ENCODE measurements at regions not wholly inside any gene's neighbourhood (a gene's known extent, or its start where the extent isn't known, plus 50 kb on each side); places are given as distances from the start of the nearest gene placed in this dataset.

- intact Hi-C loops (cut with micrococcal nuclease), result no loop called here
- no TSS peak for BruUV-seq (replicated peaks)
- no peak overlapping the region for H3K27ac ChIP-seq (ENCODE audit: insufficient read depth, low read depth, low read length)
- DNase-seq (ENCODE audit: low read depth, low spot score) (peak; percentile 60), FAIRE-seq (peak; percentile 49)
- no peak for TF ChIP-seq POLR2AphosphoS5 (IDR thresholded peaks at IDR 0.05; ENCODE audit: insufficient read depth, low read depth, low read length)
- no peak for TF ChIP-seq EZH2 (IDR thresholded peaks at IDR 0.05; ENCODE audit: borderline replicate concordance, low read depth, low read length, severe bottlenecking)
- TF ChIP-seq JUN (IDR thresholded peaks at IDR 0.05; ENCODE audit: borderline replicate concordance, insufficient read depth, insufficient read length, low read depth), result no peak
- TF ChIP-seq GATA2 (IDR thresholded peaks at IDR 0.05; ENCODE audit: insufficient read depth, insufficient read length, low read depth, low read length), result peak; percentile 62
- no peaks in the 10 kb centered on the region for H3K79me2 ChIP-seq (ENCODE audit: control insufficient read depth, insufficient read depth, low read length)
- POLR2A ChIA-PET, result no interaction called here
- H3K9me3 ChIP-seq (replicated peaks; ENCODE audit: control insufficient read depth, insufficient read depth, low read length), result no peaks in the 10 kb centered on the region
- H4K20me1 ChIP-seq (replicated peaks; ENCODE audit: control insufficient read depth, extremely low read depth, insufficient read depth, low read length), result no peaks in the 10 kb centered on the region
- H3K4me3 ChIP-seq (replicated peaks in 1 of 3; ENCODE audit: insufficient read depth in 1 of 3, low read depth in 1 of 3, low read length in 3 of 3), result no peak overlapping the region
- no peaks in the 10 kb centered on the region for H3K36me3 ChIP-seq (ENCODE audit: control insufficient read depth in 2 of 2, extremely low read depth in 1 of 2, insufficient read depth in 2 of 2, low read length in 2 of 2)
- H3K9me1 ChIP-seq (replicated peaks; ENCODE audit: control insufficient read depth, extremely low read depth, insufficient read depth, low read length), result no peaks in the 10 kb centered on the region
- H2AFZ ChIP-seq (ENCODE audit: low read depth, low read length), result no peak overlapping the region
- H3K27me3 ChIP-seq (ENCODE audit: control insufficient read depth in 2 of 2, insufficient read depth in 2 of 2, low read length in 2 of 2), result peaks cover 0 to 3% of the 10 kb centered on the region in 2 experiments
- no peak overlapping the region for H3K9ac ChIP-seq (replicated peaks; ENCODE audit: extremely low read depth, insufficient read depth, low read length)
- H3K4me2 ChIP-seq (ENCODE audit: insufficient read depth, low read length), result no peak overlapping the region
- H3K4me1 ChIP-seq (ENCODE audit: control insufficient read depth, extremely low read depth, insufficient read depth, low read length), result no peaks in the 10 kb centered on the region
- CTCF ChIA-PET, result interaction anchor here (0.9 to 3.5 kb wide), 5 partner anchors 12 to 277 kb away, joined by 4 to 12 read pairs (median 7); no protein-coding TSS in a partner anchor
- dilution Hi-C loops (cut with MboI; ENCODE audit: extremely low pct_ligation_motif_present, low sequenced_read_pairs), result no loop called here
Observed at GRCh38 chr9:124110307-124110915, 98.8 kb downstream of the LHX2 start.

- ChIA-PET POLR2A (no interaction called here), CTCF (no interaction called here)
- H3K4me1 ChIP-seq (ENCODE audit: control insufficient read depth, extremely low read depth, insufficient read depth, low read length), result no peaks in the 10 kb centered on the region
- H3K4me3 ChIP-seq (replicated peaks in 1 of 3; ENCODE audit: insufficient read depth in 1 of 3, low read depth in 1 of 3, low read length in 3 of 3), result no peak overlapping the region
- FAIRE-seq (no peak), DNase-seq (ENCODE audit: low read depth, low spot score) (no peak)
- H3K9me3 ChIP-seq (replicated peaks; ENCODE audit: control insufficient read depth, insufficient read depth, low read length), result no peaks in the 10 kb centered on the region
- TF ChIP-seq POLR2A (IDR thresholded peaks at IDR 0.05; ENCODE audit: low read depth, low read length) (no peak), MYC (IDR thresholded peaks at IDR 0.05; ENCODE audit: low read depth, low read length) (no peak), GATA2 (IDR thresholded peaks at IDR 0.05; ENCODE audit: insufficient read depth, insufficient read length, low read depth, low read length) (no peak), MAX (IDR thresholded peaks at IDR 0.05; ENCODE audit: insufficient read depth, insufficient read length) (no peak), FOS (IDR thresholded peaks at IDR 0.05; ENCODE audit: borderline replicate concordance, insufficient read depth, low read length) (no peak), POLR2AphosphoS5 (IDR thresholded peaks at IDR 0.05; ENCODE audit: insufficient read depth, low read depth, low read length) (no peak), EZH2 (IDR thresholded peaks at IDR 0.05; ENCODE audit: borderline replicate concordance, low read depth, low read length, severe bottlenecking) (no peak), CTCF (IDR thresholded peaks at IDR 0.05; ENCODE audit: extremely low read depth in 1 of 2, insufficient read depth in 1 of 2, low read depth in 1 of 2, low read length in 2 of 2) (no peak), JUN (IDR thresholded peaks at IDR 0.05; ENCODE audit: borderline replicate concordance, insufficient read depth, insufficient read length, low read depth) (no peak)
- dilution Hi-C loops (cut with MboI; ENCODE audit: extremely low pct_ligation_motif_present, low sequenced_read_pairs), result no loop called here
- no peak overlapping the region for H2AFZ ChIP-seq (ENCODE audit: low read depth, low read length)
- no TSS peak for BruUV-seq (replicated peaks)
- H3K9ac ChIP-seq (replicated peaks; ENCODE audit: extremely low read depth, insufficient read depth, low read length), result no peak overlapping the region
- H3K36me3 ChIP-seq (ENCODE audit: control insufficient read depth in 2 of 2, extremely low read depth in 1 of 2, insufficient read depth in 2 of 2, low read length in 2 of 2), result no peaks in the 10 kb centered on the region
- no peaks in the 10 kb centered on the region for H4K20me1 ChIP-seq (replicated peaks; ENCODE audit: control insufficient read depth, extremely low read depth, insufficient read depth, low read length)
- H3K9me1 ChIP-seq (replicated peaks; ENCODE audit: control insufficient read depth, extremely low read depth, insufficient read depth, low read length), result no peaks in the 10 kb centered on the region
- H3K4me2 ChIP-seq (ENCODE audit: insufficient read depth, low read length), result no peak overlapping the region
- H3K27ac ChIP-seq (ENCODE audit: insufficient read depth, low read depth, low read length), result no peak overlapping the region
- intact Hi-C loops (cut with micrococcal nuclease), result no loop called here
- H3K27me3 ChIP-seq (ENCODE audit: control insufficient read depth in 2 of 2, insufficient read depth in 2 of 2, low read length in 2 of 2), result peaks cover 4 to 8% of the 10 kb centered on the region in 2 experiments
- H3K79me2 ChIP-seq (ENCODE audit: control insufficient read depth, insufficient read depth, low read length), result no peaks in the 10 kb centered on the region
Observed at GRCh38 chr9:124116683-124117363, 105.3 kb downstream of the LHX2 start.
